Fibroblast of skin of left biceps (primary cell): ENCODE measurements at regions not wholly inside any gene's neighbourhood (a gene's known extent, or its start where the extent isn't known, plus 50 kb on each side); places are given as distances from the start of the nearest gene placed in this dataset.

Experiments
- DNase-seq, 2 experiments: peaks; one replicate each; pipeline ENCODE4 v3.0.0-alpha.2; 2013; ENCODE audit warnings: low read depth in 2 of 2

- DNase-seq: no peak
These were observed 118.3 kb upstream of the SHH start for GRCh38 chr7:155930527-155930926.

DNA sequence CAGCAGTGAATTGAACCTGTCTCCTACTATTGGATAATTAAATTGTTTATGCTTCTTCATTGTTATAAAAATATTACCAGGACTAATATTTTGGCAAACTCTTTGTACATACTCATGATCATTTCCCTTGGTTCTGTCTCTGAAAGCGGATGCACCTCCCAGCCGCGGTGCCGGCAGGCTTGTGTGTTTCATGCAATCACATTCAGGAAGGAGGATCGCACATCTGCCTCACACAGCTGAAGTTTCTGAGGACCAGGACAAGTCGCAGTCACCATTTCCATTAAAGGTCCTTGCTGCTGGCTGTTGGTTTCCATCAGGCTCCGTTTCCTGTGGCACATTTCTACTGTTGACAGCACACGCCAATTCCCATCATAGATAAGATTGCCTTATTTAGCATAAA lies 117.8 kb upstream of the SHH start:
- DNase-seq: no peak

- no peak for DNase-seq
These were observed 116.3 kb upstream of the SHH start for GRCh38 chr7:155928583-155928982.

GRCh38 chr7:155927905-155928304 lies 115.6 kb upstream of the SHH start:
- DNase-seq: no peak

DNA sequence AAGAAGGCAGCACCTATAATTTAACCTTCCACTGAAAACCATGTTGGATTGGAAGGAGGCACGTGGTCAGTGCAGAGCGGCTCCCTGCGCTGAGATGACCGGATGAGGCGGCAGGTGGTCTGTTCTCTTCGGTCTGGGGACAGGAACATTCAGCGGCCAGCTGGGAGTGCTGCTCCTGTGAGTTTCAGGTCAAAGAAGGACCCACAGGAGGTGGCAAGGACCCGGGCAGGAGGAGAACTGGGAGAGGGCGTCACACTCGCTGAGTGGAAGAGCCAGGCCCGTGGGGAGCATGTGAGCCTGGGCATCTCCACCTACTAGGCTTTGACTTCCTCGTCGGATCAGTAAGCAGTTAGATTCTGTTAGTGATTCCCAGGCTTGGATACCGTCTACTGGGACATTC lies 113.4 kb upstream of the SHH start:
- DNase-seq: no peak

- no peak for DNase-seq
These were observed 110.0 kb upstream of the SHH start for GRCh38 chr7:155922067-155922816.

- no peak for DNase-seq
These were observed 109.5 kb upstream of the SHH start for GRCh38 chr7:155921804-155922066.

- DNase-seq: no peak
These were observed 109.0 kb upstream of the SHH start for GRCh38 chr7:155921086-155921803.

DNA sequence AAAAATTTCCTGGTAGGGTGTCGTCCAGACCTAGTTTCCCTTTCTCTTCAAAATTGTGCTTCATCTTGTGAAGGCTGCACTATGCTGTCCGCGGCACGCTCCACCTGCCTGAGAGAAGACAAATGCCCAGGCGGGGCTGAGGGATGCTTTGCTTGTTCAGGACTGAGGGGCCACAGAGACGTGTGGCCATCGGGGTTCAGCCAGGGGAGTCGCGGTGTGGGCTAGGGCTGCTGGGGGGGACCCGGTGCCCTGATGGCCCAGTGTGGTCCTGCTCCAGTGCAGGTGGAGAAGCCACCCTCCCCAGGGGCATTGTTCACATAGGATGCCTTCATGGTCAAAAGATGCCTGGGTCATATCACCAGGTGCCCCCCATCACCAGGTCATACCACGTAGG lies 107.8 kb upstream of the SHH start:
- no peak for DNase-seq

GRCh38 chr7:155919391-155920067 lies 107.3 kb upstream of the SHH start:
- no peak for DNase-seq

GRCh38 chr7:155918720-155919390 lies 106.6 kb upstream of the SHH start:
- DNase-seq: peak; percentile 2 to 8

DNA sequence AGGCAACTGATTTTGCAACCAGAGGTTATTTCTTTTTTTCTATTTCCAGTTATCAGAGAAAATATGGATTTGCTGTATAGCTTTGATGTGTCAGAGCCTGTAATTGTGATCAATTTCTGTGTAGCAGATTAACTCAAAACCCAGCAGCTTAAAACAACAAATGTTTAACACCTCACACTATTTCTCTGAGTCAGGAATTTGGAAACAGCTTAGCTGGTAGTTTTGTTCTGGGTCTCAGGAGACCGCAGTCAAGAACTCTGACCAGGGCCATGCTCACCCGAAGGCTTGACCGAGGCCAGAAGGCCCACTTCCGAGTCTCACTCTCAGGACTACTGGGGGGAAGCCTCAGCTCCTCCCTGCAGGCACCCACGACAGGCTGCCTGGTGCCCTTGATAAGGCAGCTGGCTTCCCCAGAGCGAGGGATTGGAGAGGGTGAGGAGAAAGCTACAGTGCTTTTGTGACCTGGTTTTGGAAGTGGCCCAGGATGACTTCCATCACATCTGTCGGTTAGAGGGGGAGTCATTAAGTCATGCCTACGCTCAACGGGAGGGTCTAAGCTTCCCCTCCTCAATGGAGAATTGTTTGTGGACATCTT lies 105.7 kb upstream of the SHH start:
- DNase-seq: no peak

- DNase-seq: no peak
These were observed 104.8 kb upstream of the SHH start for GRCh38 chr7:155916926-155917655.

- no peak for DNase-seq
These were observed 102.1 kb upstream of the SHH start for GRCh38 chr7:155914341-155914740.

- DNase-seq: no peak
These were observed 101.5 kb upstream of the SHH start for GRCh38 chr7:155913719-155914118.

DNA sequence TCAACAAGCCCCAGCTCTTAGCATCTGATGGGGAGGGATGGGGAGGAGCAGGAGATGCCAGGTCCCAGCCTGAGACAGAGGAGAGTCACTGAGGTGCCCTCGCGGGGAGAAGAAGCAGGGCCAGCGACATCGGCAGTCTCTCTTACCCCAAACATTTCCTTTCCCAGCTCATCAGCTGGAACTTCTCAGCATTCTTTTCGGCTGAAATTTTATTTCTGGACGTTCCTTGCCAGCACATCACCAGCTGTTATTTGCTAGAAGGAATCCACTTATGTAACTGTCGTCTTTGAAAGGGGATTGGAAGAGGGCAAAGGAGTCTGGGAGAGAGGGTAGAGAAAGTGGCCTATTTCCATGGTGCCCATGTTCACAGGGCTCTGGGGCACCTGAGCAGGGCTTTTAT lies 101.0 kb upstream of the SHH start:
- no peak for DNase-seq

GRCh38 chr7:155911471-155912105 lies 99.3 kb upstream of the SHH start:
- no peak for DNase-seq

GRCh38 chr7:155908385-155908784 lies 96.1 kb upstream of the SHH start:
- no peak for DNase-seq

- DNase-seq: no peak
These were observed 95.4 kb upstream of the SHH start for GRCh38 chr7:155907450-155908200.

DNA sequence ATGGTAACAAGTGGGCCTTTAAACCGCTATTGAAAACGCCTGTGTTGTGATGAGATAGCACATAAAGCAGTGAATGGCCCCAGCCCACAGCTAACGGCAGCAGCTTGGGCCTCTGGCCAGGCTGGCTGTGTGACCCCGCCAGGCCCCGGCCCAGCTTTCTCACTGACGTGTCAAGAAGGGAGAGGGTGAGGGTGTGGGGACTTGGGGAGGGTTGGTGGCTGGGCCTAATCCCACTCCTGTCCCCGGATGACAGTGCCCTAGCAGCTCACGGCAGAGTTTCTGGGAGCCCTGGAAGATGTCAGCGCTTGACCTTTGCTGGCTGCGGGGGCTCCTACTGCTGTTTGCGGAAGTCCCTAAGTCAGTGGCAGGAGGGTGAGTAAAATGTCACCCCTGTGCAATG lies 88.9 kb upstream of the SHH start:
- DNase-seq: no peak
